DMS114 treated with DMSO at 0.1 percent for 48 hours (cell line): ENCODE measurements at regions not wholly inside any gene's neighbourhood (a gene's known extent, or its start where the extent isn't known, plus 50 kb on each side); places are given as distances from the start of the nearest gene placed in this dataset.

Experiments
- DNase-seq: peaks from one replicate; lab custom pipeline; 2025; ENCODE audit not compliant: unreplicated experiment; lab: John Stamatoyannopoulos, UW

DNA sequence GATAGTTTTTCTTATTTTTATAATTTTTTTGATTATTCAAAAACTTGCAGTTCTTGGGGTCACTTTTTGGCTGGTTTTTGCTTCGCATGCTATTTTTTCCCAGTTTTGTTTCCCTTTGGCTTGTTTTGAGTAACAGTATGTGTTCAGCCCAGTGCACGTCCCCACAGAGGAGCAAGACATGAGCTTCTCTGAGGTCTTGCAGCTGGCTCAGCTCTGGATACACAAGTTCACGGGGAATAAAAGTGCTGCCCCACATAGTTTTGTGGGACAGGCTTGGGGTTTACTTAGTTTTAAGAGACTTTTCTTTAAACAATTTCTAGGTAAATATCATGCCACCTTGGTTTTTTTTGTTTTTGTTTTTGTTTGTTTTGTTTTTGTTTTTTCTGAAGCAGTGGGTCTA, 297.8 kb upstream of the IRX1 start:
- DNase-seq, result no peak

DNA sequence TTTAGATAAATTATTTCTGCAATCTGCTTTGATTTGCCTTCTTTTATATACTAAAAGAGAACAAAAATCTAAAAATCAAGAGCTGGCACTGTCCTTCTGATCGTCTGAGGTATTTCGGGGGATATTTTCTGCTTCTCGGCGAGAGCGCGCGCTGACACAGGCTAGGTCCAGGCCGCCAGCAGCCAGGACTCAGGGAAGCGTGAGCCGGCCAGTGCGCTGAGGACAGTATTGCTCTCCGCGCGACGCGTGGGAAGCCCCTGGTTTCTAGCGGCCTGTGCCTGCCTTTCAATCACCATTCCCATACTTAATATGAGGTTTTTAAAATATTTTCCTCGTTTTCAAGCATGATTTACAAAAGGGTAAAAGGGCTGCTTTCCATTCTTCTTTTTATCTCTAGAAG, 307.3 kb upstream of the IRX1 start:
- no peak for DNase-seq

DNA sequence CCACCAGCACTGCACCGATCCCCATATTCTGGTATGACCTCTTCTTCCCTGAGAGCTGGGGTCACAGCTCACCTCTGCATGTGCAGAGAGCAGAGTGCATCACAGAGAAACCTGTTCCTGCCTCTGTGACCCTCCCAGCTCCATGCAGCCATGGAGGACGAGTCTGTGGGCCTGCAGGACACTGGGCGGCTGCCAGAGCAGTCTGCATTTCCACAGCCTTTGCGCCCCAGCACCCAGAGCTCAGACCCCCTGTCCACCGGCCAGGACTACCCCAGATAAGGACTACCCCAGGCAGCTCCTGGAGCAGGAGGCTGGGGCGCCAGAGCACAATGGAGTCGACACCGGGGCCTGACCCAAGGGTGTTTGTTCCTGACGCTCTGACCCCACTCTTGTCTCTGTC, 308.1 kb upstream of the IRX1 start:
- no peak for DNase-seq

DNA sequence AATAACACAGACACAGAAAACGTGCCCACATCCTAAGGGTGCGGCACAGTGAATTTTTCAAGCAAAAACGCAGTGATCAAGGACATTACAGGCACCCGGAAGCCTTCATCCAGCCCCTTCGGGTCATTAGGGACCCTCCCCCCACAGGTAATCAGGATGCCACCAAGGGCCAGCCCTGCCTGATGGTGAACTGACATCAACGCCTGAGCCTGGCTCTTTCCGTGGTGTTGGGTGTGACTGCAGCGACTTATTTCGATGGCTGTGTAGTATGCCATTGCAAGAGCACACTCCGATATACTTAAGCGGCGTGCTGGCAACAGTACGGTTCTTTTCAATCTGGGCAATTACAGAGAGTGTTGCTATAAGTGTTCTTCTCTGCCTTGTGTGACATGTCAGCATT, 310.0 kb upstream of the IRX1 start:
- DNase-seq, result no peak

DNA sequence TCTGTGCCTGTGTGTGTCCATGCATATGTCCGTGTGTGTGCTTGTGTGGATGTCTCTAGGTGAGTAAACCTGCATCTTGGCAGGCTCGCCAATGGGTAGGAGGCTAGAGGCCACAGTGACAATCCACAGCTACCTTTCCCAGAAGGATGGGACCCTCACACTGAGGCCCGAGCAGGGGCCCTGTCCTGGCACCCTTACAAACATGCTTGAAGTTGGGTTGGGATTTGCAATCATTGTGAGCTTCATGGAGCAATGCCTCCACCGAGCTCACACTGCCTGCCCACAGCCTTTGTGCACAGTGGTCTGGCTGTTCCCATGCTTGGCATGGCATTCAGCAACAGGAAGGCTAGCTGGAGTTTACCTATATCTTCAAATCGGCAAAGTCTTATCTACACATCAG, 311.1 kb upstream of the IRX1 start:
- DNase-seq, result no peak

DNA sequence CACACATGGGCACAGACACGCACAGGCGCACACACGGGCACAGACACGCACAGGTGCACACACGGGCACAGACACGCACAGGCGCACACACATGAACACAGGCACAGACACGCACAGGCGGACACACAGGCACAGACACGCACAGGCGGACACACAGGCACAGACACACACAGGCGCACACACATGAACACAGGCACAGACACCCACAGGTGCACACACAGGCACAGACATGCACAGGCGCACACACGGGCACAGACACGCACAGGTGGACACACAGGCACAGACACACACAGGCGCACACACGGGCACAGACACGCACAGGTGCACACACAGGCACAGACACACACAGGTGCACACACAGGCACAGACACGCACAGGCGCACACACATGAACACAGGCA, 312.8 kb upstream of the IRX1 start:
- DNase-seq, result no peak

DNA sequence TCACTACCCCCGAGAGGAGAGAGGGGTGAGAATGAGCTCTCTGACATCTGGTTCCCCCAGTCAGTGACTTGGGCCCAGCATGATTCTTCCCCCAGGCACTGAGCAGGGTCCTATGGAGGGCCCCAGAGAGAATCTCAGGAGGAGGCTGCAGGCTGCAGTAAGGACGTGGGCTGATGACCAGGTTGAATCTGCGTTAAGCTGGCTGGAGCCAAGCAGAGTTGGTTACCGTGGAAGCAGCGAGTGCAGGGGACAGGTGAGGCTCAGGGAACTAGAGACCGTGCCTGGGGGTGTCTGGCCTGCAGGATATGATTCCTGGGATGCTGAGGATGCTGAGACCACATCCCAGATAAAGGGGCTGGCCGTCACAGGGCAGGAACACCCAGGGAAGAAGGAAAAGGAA, 314.3 kb upstream of the IRX1 start:
- DNase-seq, result no peak

DNA sequence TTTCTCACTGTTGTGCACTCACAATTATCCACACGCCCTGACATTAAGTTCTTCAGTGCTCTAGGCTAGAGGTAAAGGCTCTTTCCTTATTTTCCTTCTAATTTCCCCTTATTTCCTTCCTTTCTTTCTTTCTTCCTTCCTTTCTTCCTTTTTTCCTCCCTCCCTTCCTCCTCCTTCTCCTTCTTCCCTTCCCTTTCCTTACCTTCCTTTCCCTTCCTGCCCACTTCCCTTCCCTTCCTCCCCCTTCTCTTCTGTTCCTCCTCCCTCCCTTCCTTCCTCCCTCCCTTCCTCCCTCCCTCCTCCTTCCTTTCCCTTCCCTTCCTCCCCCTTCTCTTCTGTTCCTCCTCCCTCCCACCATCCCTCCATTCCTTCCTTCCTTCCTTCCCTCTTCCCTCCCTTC, 317.0 kb upstream of the IRX1 start:
- no peak for DNase-seq

DNA sequence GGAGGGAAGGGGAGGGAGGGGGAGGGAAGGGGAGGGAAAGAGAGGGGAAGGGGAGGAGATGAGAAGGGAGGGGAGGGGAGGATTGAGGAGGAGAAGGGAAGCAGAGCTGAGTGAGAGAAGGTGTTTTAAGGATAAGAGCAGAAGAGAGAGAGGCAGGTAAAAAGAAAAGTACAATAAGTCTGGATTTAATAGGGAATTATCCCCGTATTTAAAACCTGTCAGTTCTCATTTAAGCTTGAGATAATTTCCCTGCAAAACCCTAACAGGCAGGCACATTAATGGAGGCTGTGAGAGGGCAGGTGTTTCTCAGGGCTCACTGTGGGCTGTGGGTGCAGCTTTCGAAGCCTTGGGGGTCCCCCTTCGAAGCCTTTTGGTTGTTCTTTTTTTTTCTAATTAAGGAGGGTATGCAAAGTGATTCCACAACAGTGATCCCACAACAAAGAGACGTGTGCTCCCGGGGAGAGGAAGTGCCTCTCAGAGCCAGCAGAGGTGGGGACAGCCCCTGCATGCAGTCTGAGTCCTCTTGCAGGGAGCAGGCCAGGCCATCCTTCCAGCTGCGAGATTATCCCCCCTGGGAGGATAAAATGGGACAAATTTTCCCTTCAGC, 317.9 kb upstream of the IRX1 start:
- no peak for DNase-seq

DNA sequence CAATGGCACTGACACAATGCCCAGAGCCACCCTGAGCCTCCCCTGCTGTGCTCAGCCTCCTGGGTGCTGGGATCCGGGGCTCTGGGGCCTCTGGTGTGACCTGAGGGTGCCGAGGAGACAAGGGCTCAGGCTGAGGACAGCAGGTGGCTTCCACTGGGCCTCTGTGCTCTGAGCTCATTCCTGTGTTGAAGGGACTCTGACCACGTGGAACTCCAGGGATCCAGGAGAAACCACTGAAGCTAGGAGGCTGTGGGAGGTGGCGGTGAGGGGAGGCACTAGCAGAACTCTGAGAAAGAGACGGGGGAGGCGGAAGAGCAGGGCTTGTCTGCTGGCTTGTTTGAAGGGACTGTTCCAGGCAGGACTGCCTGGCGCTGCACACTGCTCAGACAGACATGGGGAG, 318.7 kb upstream of the IRX1 start:
- DNase-seq, result no peak

DNA sequence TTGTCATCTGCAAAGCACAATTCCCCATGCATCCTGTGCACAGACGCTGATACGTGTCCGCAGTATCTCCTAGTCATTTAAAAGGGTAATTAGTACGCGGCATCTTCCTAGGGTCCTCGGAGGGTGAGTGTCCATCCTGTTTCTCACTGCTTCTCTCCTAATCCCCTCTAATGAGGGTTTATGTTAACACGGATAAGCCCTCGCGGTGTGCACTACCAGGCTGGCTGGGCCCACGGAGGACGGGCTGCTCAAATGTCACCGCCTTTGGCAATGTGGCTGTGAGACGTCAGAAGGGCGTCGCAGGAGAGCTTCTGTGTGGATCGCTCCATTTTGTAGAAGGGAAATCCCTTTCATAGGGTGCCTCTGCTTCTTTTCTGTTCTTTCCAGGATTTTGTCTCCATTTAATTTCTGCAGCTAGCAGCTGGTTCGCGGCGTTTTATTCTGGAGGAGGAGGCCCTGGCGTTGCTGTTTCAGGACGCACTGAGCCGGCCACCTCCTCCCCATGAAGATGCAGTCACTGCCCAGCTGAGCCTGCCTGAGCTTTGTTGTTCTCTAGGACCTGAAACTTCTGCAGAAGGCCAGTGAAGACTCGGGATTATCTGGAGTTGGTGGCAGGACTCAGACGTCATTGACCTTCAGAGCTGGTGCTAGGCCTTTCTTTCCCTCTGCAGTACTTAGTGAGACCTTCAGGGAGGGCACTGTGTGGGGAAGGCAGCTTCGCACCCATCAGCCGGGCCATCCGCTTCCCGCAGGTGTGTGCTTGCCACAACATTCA, 326.1 kb upstream of the IRX1 start:
- no peak for DNase-seq

DNA sequence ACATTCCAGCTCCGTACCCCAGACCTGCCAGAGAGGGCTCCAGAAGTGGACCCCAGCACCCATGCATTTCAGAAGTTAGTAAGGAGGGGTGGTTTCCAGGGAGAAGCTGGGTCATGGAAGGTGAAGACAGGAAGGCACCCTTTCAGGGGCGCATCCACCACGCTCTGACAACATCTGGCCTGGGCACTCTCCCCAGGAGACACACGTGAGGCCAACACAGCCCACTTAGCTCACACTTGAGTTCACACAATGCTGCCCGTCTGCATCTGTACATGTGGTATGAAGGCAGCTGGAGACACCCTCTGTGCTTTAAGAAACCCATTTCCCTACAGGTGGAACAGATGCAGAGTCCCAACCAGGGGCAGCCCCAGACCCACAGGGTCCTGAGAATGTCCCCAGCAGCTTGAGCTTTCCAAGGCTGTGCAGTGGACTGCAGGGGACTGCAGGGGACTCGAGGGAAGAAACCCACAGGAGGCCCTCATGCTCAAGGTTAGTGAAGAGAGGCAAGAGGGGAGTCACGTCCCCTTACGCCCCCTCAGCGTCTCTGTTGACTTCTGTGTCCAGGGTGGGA, 326.8 kb upstream of the IRX1 start:
- no peak for DNase-seq

DNA sequence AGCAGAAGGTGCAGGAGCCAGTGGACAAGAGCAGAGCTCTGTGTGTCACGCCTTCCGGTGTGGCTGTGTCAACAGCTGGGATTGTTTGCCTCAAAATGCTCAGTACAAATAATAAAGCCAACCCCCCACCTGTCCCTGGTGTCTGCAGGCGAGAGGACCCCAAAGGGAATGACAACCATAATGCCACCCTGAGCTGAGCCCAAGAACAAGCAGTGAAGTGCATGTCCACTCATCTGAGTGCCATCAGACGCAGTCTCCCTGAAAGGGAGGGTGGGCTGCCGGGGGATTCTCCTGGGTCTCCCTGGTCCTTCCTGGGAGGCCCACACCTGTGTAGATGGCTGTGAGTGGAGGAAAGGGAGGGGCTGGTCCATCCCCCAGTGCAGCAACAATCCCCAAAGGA, 328.8 kb upstream of the IRX1 start:
- no peak for DNase-seq

DNA sequence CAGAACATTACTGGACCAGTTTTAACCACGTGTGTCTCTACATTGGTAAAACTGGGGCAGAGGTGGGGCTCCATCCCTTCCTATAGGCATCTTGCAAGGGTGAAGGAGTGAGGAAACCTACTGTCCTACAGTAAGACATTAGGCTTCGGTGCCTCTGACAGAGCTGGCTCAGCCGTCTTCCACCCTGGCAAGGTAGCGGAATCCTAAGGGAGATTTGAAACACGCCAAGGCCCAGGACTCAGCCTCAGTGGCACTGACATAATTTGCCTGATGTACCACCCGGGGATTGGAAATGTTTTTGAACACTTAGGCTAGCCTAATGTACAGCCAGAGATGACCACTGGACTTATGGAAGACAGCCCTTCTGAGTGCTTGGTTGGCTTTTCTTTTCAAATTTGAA, 329.7 kb upstream of the IRX1 start:
- DNase-seq, result no peak

DNA sequence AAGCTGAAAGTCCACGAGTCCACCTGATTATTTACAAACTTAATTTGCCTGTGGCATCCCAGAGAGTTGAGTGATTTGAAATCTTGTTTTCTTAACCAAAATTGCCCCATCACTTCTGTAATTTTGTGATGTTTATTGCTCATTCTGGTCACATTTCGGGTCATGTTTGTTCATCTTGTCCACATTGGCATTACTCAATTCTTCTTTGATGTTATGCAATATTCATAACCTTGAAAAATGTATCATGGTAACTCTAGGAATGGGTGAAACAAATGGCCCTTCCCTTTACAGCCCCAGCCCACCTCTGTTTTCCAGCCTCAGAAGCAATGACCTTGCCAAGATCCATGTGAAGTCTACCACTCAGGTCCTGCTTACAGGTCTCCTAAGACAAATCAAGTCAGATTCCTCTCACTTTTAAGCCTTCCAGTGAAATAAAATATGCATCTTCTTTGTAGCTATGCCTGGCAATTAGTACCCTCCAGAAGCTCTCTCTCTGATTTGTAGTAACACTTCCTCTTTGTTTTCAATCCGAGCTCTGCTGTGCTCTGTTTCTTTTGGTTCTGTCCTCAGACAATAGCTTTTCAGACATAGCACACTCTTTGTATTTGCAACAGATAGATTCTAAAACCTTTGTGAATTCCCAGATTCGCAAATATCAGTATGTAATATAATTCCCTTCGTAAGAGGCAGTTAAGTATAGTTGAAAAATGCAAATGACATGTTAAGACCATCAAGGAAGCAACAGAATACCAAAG, 330.3 kb upstream of the IRX1 start:
- no peak for DNase-seq

DNA sequence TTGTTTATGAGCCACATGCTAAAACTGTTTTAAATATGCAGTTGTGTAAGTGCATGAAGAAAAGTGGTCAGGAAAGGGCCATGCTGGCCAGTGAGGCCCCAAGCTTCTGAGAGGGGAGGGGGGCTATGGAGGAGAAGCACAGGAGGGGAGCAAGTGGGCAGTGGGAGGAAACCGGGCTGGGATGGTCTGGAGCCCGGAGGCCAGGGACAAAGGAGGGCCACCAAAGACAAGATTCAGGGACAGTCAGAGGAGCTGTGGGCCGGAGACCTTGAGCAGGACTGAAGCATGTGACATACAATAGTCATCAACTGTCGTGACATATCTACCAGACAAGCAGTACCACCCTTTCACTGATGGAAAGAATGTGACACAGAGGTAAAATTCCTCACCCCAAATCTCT, 333.2 kb upstream of the IRX1 start:
- DNase-seq, result no peak

DNA sequence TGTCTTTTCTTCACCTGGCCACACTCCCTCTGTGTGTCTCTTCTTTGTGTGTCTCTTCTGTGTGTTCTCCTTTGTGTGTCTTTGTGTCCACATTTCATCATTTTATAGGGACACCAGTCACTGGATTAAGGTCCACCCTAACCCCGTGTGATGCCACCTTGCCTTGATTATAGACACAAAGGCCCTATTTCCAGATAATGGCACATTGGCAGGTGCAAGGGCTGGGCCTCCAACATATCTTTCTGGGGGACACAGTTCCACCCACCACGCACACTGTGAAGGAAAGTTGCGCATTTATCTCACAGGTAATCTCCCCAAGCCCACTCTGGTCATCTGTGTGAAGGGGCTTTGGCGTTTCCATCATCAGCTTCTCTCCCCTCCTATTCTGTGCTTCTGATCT, 334.6 kb upstream of the IRX1 start:
- DNase-seq, result no peak

DNA sequence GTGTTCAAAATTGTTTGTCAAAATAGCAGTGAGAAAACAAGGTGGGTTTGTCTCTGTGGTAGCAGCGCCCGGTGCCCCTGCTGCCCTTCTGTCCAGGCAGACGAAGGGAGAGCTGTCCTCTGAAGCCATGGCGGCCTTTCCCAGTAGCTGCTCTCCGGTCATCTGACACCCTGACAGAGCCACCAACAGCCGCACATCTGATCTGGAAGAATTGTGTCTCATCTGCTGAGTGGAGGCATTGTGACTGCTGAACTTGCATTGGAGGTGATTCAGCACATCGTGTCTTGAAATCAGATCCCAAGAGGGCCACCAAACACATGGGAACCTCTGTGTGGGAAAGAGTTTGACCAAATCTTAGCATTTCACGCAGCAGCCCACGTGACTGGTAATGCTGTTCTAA, 337.6 kb upstream of the IRX1 start:
- DNase-seq, result no peak

DNA sequence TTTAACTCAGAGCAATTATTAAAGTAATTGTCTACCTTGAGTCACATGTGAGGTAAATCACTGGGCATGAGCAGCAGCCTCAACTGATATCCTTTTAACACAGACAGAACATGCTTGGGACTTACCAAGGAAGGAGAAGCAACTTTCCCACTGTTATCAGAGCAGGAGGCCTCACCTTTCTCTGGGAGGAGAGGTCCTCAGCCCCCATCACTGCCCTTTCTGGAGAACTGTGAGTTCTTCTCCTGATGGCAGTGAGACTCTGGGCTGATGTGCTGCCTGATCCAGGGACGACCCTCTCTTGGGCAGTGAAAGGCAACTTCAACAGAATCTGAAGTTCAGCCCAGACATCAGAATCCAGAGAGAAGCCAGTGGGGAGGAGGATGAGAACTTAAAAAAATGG, 343.4 kb upstream of the IRX1 start:
- DNase-seq, result no peak

DNA sequence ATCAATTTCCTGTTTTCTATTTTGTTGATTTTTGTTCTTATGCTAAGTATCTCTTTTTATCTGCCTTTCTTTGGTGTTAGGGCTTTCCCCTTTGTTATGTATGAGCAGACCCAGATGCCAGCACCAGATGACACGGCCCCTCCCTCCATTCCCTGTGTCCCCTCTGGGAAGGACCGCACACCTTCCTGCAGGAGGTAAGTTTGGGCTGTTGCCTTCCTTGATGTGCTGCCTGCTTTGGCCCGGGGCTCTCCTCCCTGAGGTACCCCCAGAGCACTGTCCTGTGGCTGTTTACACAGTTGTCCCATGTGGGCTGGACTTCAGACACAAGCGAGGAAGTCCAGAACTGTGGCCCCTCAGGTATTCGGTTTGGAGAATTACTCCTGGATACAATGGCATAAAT, 343.8 kb upstream of the IRX1 start:
- no peak for DNase-seq

DNA sequence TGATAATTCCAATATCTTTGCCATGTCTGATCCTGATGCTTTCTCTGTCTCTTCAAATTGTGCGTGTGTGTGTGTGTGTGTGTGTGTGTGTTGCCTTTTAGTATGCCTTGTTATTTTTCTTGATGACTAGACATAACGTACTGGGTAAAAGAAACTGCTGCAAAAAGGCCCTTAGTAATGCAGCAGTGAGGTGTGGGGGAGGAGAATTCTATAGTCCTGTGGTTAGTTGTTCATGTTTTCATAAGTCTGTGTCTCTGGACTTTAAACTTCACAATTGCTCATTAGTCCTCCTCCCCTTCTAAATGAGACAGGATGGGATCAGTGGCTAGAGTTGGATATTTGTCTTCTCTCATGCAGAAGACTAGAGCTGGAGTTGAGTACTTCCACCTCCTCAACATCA, 346.2 kb upstream of the IRX1 start:
- no peak for DNase-seq

DNA sequence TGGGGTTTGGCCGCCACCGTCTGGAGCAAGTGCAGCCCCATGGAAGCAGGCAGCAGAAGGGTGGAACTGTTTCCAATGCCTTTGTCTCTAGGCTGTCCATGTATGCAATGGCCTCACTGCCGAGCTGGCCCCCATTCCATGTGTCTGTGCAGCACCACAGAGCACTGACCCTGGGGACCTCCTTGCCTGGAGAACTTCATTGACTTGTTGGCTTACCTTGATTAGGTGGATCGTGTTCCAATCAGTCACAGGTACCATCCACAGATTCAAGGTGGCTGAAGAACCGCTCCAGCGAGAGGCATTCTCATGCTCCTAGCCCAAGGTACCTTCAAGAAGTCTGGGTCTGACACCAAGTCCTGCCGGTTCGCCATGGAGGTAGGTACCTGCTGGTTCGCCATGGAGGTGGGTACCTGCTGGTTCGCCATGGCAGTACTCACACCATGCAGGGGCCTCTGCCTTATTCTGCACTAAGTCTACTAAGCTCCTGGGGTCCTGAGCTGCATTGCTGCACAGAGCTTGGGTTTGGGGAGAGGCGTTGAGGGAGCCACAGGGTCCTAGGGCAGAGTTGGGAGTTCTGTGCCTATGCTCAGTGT, 358.3 kb upstream of the IRX1 start:
- DNase-seq, result no peak
